ENCODE measurements at regions not wholly inside any gene's neighbourhood (a gene's known extent, or its start where the extent isn't known, plus 50 kb on each side); places are given as distances from the start of the nearest gene placed in this dataset.

DNA sequence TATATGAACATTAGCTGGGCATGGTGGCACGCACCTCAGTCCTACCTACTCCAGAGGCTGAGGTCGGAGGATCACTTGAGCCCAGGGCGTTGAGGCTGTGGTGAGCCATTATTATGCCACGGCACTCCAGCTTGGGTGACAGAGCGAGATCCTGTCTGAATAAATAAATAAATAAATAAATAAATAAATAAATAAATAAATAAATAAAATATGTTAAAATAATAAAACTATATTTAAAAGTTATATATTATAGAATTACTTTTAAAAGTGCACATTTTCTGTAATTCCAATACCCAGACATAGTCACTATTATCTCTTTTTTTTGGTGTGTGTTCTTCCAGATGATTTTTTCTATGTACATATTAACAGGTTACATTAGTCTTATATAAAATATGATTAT lies 382.0 kb upstream of the ROBO2 start:
- Histone ChIP-seq H3K9me2 (replicated peaks; ENCODE audit: low read length) (no peaks in the 10 kb centered on the region), H3K4me1 (ENCODE audit: insufficient read depth, low read length) (no peaks in the 10 kb centered on the region), H3F3A (ENCODE audit: low read length, unreplicated experiment) (no peaks in the 10 kb centered on the region), H3K4me2 (ENCODE audit: low read length) (no peak overlapping the region), H3K27me3 (ENCODE audit: low read length) (no peaks in the 10 kb centered on the region; the same call in 1 of the 2 replicates), H2AFZ (ENCODE audit: low read length) (no peak overlapping the region), H3K36me3 (ENCODE audit: low read depth, low read length) (no peaks in the 10 kb centered on the region), H3K9me3 (ENCODE audit: low read length) (no peaks in the 10 kb centered on the region), H3K9ac (ENCODE audit: low read length) (no peak overlapping the region), H3K4me3 (ENCODE audit: low read length) (no peak overlapping the region), H3K79me2 (ENCODE audit: low read length) (no peaks in the 10 kb centered on the region), H4K20me1 (ENCODE audit: low read length) (no peaks in the 10 kb centered on the region), H3K27ac (ENCODE audit: low read length) (no peak overlapping the region)
- intact Hi-C loops (cut with micrococcal nuclease): no loop called here
- DNase-seq: no peak
- POLR2A ChIA-PET (ENCODE audit: unreplicated experiment): no interaction called here
- TF ChIP-seq EZH2 (IDR thresholded peaks at IDR 0.05; ENCODE audit: low read length, unreplicated experiment): no peak
- no peak for TF ChIP-seq EZH2phosphoT487 (IDR thresholded peaks at IDR 0.05; ENCODE audit: borderline replicate concordance, low read length)
- TF ChIP-seq, protein P1, sequence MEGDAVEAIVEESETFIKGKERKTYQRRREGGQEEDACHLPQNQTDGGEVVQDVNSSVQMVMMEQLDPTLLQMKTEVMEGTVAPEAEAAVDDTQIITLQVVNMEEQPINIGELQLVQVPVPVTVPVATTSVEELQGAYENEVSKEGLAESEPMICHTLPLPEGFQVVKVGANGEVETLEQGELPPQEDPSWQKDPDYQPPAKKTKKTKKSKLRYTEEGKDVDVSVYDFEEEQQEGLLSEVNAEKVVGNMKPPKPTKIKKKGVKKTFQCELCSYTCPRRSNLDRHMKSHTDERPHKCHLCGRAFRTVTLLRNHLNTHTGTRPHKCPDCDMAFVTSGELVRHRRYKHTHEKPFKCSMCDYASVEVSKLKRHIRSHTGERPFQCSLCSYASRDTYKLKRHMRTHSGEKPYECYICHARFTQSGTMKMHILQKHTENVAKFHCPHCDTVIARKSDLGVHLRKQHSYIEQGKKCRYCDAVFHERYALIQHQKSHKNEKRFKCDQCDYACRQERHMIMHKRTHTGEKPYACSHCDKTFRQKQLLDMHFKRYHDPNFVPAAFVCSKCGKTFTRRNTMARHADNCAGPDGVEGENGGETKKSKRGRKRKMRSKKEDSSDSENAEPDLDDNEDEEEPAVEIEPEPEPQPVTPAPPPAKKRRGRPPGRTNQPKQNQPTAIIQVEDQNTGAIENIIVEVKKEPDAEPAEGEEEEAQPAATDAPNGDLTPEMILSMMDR (conservative IDR thresholded peaks at IDR 0.05; ENCODE audit: low read depth, low read length): no peak
- CTCF ChIA-PET: no interaction called here
- ATAC-seq: no peak
- BruUV-seq (replicated peaks): no TSS peak

DNA sequence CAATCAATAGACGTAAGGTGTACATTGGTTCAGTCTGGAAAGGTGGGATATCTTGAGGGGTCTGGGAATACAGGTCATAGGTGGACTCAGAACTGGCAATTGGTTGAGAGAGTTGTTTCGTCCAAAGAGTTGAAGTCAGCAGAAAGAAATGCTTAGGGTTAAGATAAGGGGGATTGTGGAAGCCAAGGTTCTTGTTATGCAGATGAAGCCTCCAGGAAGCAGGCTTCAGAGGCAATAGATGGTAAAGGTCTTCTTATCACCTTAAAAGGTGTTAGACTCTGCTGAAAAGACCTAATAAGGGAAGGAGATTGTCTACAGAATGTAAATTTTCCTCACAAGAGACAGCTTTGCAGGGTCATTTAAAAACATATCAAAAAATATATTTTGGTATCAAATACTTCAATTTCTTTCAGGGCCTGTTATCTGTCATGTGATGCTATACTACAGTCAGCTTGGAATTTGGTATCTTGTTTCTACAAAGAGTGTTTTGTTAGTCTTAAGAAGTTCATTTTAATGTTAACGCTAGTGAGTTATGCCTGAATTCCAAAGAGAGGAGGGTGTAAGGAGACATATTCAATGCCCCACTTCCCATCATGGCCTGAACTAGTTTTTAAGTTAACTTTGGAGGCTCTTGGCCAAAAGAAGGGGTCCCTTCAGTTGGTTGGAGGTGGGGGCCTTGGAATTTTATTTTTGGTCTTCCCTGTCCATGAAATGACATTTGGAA lies 378.2 kb upstream of the ROBO2 start:
- Histone ChIP-seq H3K4me2 (ENCODE audit: low read length) (no peak overlapping the region), H3K36me3 (ENCODE audit: low read depth, low read length) (no peaks in the 10 kb centered on the region), H3K4me1 (ENCODE audit: insufficient read depth, low read length) (no peaks in the 10 kb centered on the region), H3K27me3 (ENCODE audit: low read length) (peaks cover 4% of the 10 kb centered on the region; the same call in 1 of the 2 replicates), H3F3A (ENCODE audit: low read length, unreplicated experiment) (no peaks in the 10 kb centered on the region), H2AFZ (ENCODE audit: low read length) (no peak overlapping the region), H3K9ac (ENCODE audit: low read length) (no peak overlapping the region), H3K9me2 (replicated peaks; ENCODE audit: low read length) (no peaks in the 10 kb centered on the region), H3K4me3 (ENCODE audit: low read length) (no peak overlapping the region), H3K27ac (ENCODE audit: low read length) (no peak overlapping the region), H3K79me2 (ENCODE audit: low read length) (no peaks in the 10 kb centered on the region), H4K20me1 (ENCODE audit: low read length) (no peaks in the 10 kb centered on the region), H3K9me3 (ENCODE audit: low read length) (no peaks in the 10 kb centered on the region)
- ChIA-PET POLR2A (ENCODE audit: unreplicated experiment) (no interaction called here), CTCF (no interaction called here)
- no peak for TF ChIP-seq EZH2phosphoT487 (IDR thresholded peaks at IDR 0.05; ENCODE audit: borderline replicate concordance, low read length)
- TF ChIP-seq, protein P1 (conservative IDR thresholded peaks at IDR 0.05; ENCODE audit: low read depth, low read length): no peak
- no peak for TF ChIP-seq EZH2 (IDR thresholded peaks at IDR 0.05; ENCODE audit: low read length, unreplicated experiment)
- ATAC-seq (no peak), DNase-seq (no peak)
- BruUV-seq (replicated peaks): no TSS peak
- intact Hi-C loops (cut with micrococcal nuclease): no loop called here

DNA sequence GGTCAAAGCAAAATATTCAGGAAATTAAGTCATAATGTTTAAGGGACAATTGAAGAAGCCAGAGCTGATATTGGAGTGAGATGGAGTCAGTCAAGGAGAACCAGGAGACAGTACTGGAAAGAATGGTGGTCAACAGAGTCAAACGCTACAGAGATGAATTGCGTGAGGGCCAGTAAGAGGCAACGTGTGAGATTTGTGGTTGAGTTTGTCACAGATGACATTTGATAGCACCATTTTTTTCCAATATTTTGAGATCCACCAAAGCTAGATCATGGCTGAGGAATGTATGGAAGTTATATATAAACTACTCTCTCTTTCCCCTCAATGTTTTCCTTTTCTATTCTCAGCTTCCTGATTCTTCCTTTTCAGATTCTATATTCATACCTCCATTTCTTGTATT lies 375.1 kb upstream of the ROBO2 start:
- ChIA-PET POLR2A (ENCODE audit: unreplicated experiment) (no interaction called here), CTCF (no interaction called here)
- no peak overlapping the region for H2AFZ ChIP-seq (ENCODE audit: low read length)
- no peak for ATAC-seq
- H3K9me3 ChIP-seq (ENCODE audit: low read length): no peaks in the 10 kb centered on the region
- no peaks in the 10 kb centered on the region for H3K79me2 ChIP-seq (ENCODE audit: low read length)
- DNase-seq: no peak
- no peaks in the 10 kb centered on the region for H3K36me3 ChIP-seq (ENCODE audit: low read depth, low read length)
- no peaks in the 10 kb centered on the region for H3K9me2 ChIP-seq (replicated peaks; ENCODE audit: low read length)
- no TSS peak for BruUV-seq (replicated peaks)
- TF ChIP-seq, protein P1 (conservative IDR thresholded peaks at IDR 0.05; ENCODE audit: low read depth, low read length): no peak
- H3K27ac ChIP-seq (ENCODE audit: low read length): no peak overlapping the region
- H3K4me1 ChIP-seq (ENCODE audit: insufficient read depth, low read length): no peaks in the 10 kb centered on the region
- no peak overlapping the region for H3K9ac ChIP-seq (ENCODE audit: low read length)
- no peak overlapping the region for H3K4me3 ChIP-seq (ENCODE audit: low read length)
- no peaks in the 10 kb centered on the region for H4K20me1 ChIP-seq (ENCODE audit: low read length)
- intact Hi-C loops (cut with micrococcal nuclease): no loop called here
- no peaks in the 10 kb centered on the region for H3F3A ChIP-seq (ENCODE audit: low read length, unreplicated experiment)
- no peak overlapping the region for H3K4me2 ChIP-seq (ENCODE audit: low read length)
- peaks cover 11% of the 10 kb centered on the region; the same call in 1 of the 2 replicates for H3K27me3 ChIP-seq (ENCODE audit: low read length)
